ENCODE measurements at regions not wholly inside any gene's neighbourhood (a gene's known extent, or its start where the extent isn't known, plus 50 kb on each side); places are given as distances from the start of the nearest gene placed in this dataset.

GRCh38 chr6:44028789-44029310 lies 98.4 kb downstream of the MRPL14 start:
- TF ChIP-seq CTCF (IDR thresholded peaks at IDR 0.05; ENCODE audit: insufficient read depth, low read length, poor library complexity, severe bottlenecking) = peak; percentile 9
- Histone ChIP-seq H3K4me3 (ENCODE audit: low read depth, low read length) (no peak overlapping the region), H3K36me3 (ENCODE audit: control insufficient read depth, insufficient read depth, low read length) (no peaks in the 10 kb centered on the region), H3K27me3 (ENCODE audit: control insufficient read depth, insufficient read depth, low read length) (no peaks in the 10 kb centered on the region)
- DNase-seq (ENCODE audit: low read depth) = no peak

GRCh38 chr6:44025226-44025625 lies 102.0 kb downstream of the MRPL14 start:
- DNase-seq (ENCODE audit: low read depth) = no peak
- Histone ChIP-seq H3K27me3 (ENCODE audit: control insufficient read depth, insufficient read depth, low read length) (no peaks in the 10 kb centered on the region), H3K4me3 (ENCODE audit: low read depth, low read length) (no peak overlapping the region), H3K36me3 (ENCODE audit: control insufficient read depth, insufficient read depth, low read length) (no peaks in the 10 kb centered on the region)
- no peak for TF ChIP-seq CTCF (IDR thresholded peaks at IDR 0.05; ENCODE audit: insufficient read depth, low read length, poor library complexity, severe bottlenecking)

- Histone ChIP-seq H3K36me3 (ENCODE audit: control insufficient read depth, insufficient read depth, low read length) (no peaks in the 10 kb centered on the region), H3K4me3 (ENCODE audit: low read depth, low read length) (no peak overlapping the region), H3K27me3 (ENCODE audit: control insufficient read depth, insufficient read depth, low read length) (no peaks in the 10 kb centered on the region)
- DNase-seq (ENCODE audit: low read depth) = no peak
- TF ChIP-seq CTCF (IDR thresholded peaks at IDR 0.05; ENCODE audit: insufficient read depth, low read length, poor library complexity, severe bottlenecking) = no peak
These were observed 102.6 kb downstream of the MRPL14 start for GRCh38 chr6:44024574-44025219.

- H3K27me3 ChIP-seq (ENCODE audit: control insufficient read depth, insufficient read depth, low read length) = no peaks in the 10 kb centered on the region
- DNase-seq (ENCODE audit: low read depth) = no peak
- no peaks in the 10 kb centered on the region for H3K36me3 ChIP-seq (ENCODE audit: control insufficient read depth, insufficient read depth, low read length)
- no peak overlapping the region for H3K4me3 ChIP-seq (ENCODE audit: low read depth, low read length)
- no peak for TF ChIP-seq CTCF (IDR thresholded peaks at IDR 0.05; ENCODE audit: insufficient read depth, low read length, poor library complexity, severe bottlenecking)
These were observed 103.4 kb downstream of the MRPL14 start for GRCh38 chr6:44023586-44024454.

GRCh38 chr6:44022671-44023352 lies 104.4 kb downstream of the MRPL14 start:
- DNase-seq (ENCODE audit: low read depth) = no peak
- Histone ChIP-seq H3K27me3 (ENCODE audit: control insufficient read depth, insufficient read depth, low read length) (no peaks in the 10 kb centered on the region), H3K36me3 (ENCODE audit: control insufficient read depth, insufficient read depth, low read length) (no peaks in the 10 kb centered on the region), H3K4me3 (ENCODE audit: low read depth, low read length) (no peak overlapping the region)
- no peak for TF ChIP-seq CTCF (IDR thresholded peaks at IDR 0.05; ENCODE audit: insufficient read depth, low read length, poor library complexity, severe bottlenecking)
